Activated gamma-delta T cell (primary cell): ENCODE measurements at regions not wholly inside any gene's neighbourhood (a gene's known extent, or its start where the extent isn't known, plus 50 kb on each side); places are given as distances from the start of the nearest gene placed in this dataset.
"Not testable (repeated sequence)": the region's sequence is repeated elsewhere in the genome, so short reads cannot be mapped to it uniquely, and the experiment has no call there.

Experiments used
- DNase-seq: peaks from one replicate; lab custom pipeline; 2025; lab: John Stamatoyannopoulos, UW

GRCh38 chr4:38279650-38280322 is 319.6 kb downstream of the PTTG2 start:
- no peak for DNase-seq

- DNase-seq: no peak
Observed at GRCh38 chr4:38280323-38280706, 320.1 kb downstream of the PTTG2 start.

GRCh38 chr4:38281371-38282071 is 321.3 kb downstream of the PTTG2 start:
- no peak for DNase-seq

GRCh38 chr4:38283724-38284123 is 323.5 kb downstream of the PTTG2 start:
- no peak for DNase-seq

- DNase-seq: no peak
Observed at GRCh38 chr4:38284294-38285030, 324.3 kb downstream of the PTTG2 start.

- no peak for DNase-seq
Observed at GRCh38 chr4:38287101-38287851, 327.1 kb downstream of the PTTG2 start.

- DNase-seq: no peak
Observed at GRCh38 chr4:38289553-38289952, 329.4 kb downstream of the PTTG2 start.

- no peak for DNase-seq
Observed at GRCh38 chr4:38290366-38290765, 330.2 kb downstream of the PTTG2 start.

GRCh38 chr4:38290914-38291313 is 330.7 kb downstream of the PTTG2 start:
- DNase-seq: no peak

GRCh38 chr4:38292529-38292928 is 332.3 kb downstream of the PTTG2 start:
- DNase-seq: no peak

- no peak for DNase-seq
Observed at GRCh38 chr4:38294238-38294637, 334.0 kb downstream of the PTTG2 start.

- DNase-seq: no peak
Observed at GRCh38 chr4:38297061-38297460, 336.9 kb downstream of the PTTG2 start.

- no peak for DNase-seq
Observed at GRCh38 chr4:38298868-38299713, 338.9 kb downstream of the PTTG2 start.

- DNase-seq: no peak
Observed at GRCh38 chr4:38302910-38303309, 342.7 kb downstream of the PTTG2 start.

- not testable (repeated sequence) for DNase-seq
Observed at GRCh38 chr4:38304460-38304859, 344.3 kb downstream of the PTTG2 start.

GRCh38 chr4:38306482-38307071 is 346.4 kb downstream of the PTTG2 start:
- no peak for DNase-seq

GRCh38 chr4:38308728-38309311 is 348.6 kb downstream of the PTTG2 start:
- no peak for DNase-seq

- no peak for DNase-seq
Observed at GRCh38 chr4:38309471-38309870, 349.3 kb downstream of the PTTG2 start.

- no peak for DNase-seq
Observed at GRCh38 chr4:38310446-38311043, 350.3 kb downstream of the PTTG2 start.

- DNase-seq: no peak
Observed at GRCh38 chr4:38311495-38312126, 351.4 kb downstream of the PTTG2 start.
